ENCODE measurements at regions not wholly inside any gene's neighbourhood (a gene's known extent, or its start where the extent isn't known, plus 50 kb on each side); places are given as distances from the start of the nearest gene placed in this dataset.

GRCh38 chr4:12778706-12779105, 705.4 kb downstream of the RAB28 start:
- ATAC-seq (ENCODE audit: low FRiP score in 2 of 2) (no peak), DNase-seq (no peak)
- WGBS, 2 donors = 55 to 65% methylated on average over 4 of the region's 4 CpGs
- Histone ChIP-seq H3K4me1 (no peaks in the 10 kb centered on the region), H3K4me3 (no peak overlapping the region), H3K27ac (no peak overlapping the region), H3K36me3 (no peaks in the 10 kb centered on the region), H3K27me3 (no peaks in the 10 kb centered on the region), H3K9me3 (no peaks in the 10 kb centered on the region)
- no peak for TF ChIP-seq CTCF (IDR thresholded peaks at IDR 0.05)
- no peak for TF ChIP-seq EP300 (IDR thresholded peaks at IDR 0.05)
- TF ChIP-seq POLR2AphosphoS5 (IDR thresholded peaks at IDR 0.05) = no peak
- no peak for TF ChIP-seq POLR2A (IDR thresholded peaks at IDR 0.05)

- ATAC-seq (ENCODE audit: low FRiP score in 2 of 2) (no peak), DNase-seq (no peak)
- WGBS, 2 donors = 75 to 78% methylated on average over 5 of the region's 5 CpGs
- no peak overlapping the region for H3K4me3 ChIP-seq
- H3K4me1 ChIP-seq = no peaks in the 10 kb centered on the region
- no peak for TF ChIP-seq CTCF (IDR thresholded peaks at IDR 0.05)
- TF ChIP-seq POLR2A (IDR thresholded peaks at IDR 0.05) = no peak
- TF ChIP-seq EP300 (IDR thresholded peaks at IDR 0.05) = no peak
- no peak for TF ChIP-seq POLR2AphosphoS5 (IDR thresholded peaks at IDR 0.05)
- no peaks in the 10 kb centered on the region for H3K36me3 ChIP-seq
- no peak overlapping the region for H3K27ac ChIP-seq
- H3K27me3 ChIP-seq = no peaks in the 10 kb centered on the region
- H3K9me3 ChIP-seq = no peaks in the 10 kb centered on the region
These were observed 705.9 kb downstream of the RAB28 start for GRCh38 chr4:12778191-12778590.

- Histone ChIP-seq H3K4me1 (no peaks in the 10 kb centered on the region), H3K27me3 (no peaks in the 10 kb centered on the region), H3K4me3 (no peak overlapping the region), H3K36me3 (no peaks in the 10 kb centered on the region), H3K9me3 (no peaks in the 10 kb centered on the region), H3K27ac (no peak overlapping the region)
- no peak for ATAC-seq (ENCODE audit: low FRiP score in 2 of 2)
- WGBS, 2 donors = 41 to 47% methylated on average over 2 of the region's 2 CpGs
- no peak for TF ChIP-seq POLR2AphosphoS5 (IDR thresholded peaks at IDR 0.05)
- no peak for DNase-seq
These were observed 713.8 kb downstream of the RAB28 start for GRCh38 chr4:12770351-12770750.

- H3K27me3 ChIP-seq = no peaks in the 10 kb centered on the region
- no peak overlapping the region for H3K27ac ChIP-seq
- H3K9me3 ChIP-seq = no peaks in the 10 kb centered on the region
- no peak overlapping the region for H3K4me3 ChIP-seq
- H3K4me1 ChIP-seq = no peaks in the 10 kb centered on the region
- no peaks in the 10 kb centered on the region for H3K36me3 ChIP-seq
- ATAC-seq (ENCODE audit: low FRiP score in 2 of 2) = no peak
- no peak for DNase-seq
- 70% methylated on average over 4 of the region's 4 CpGs for WGBS, 2 donors
- TF ChIP-seq EP300 (IDR thresholded peaks at IDR 0.05) (no peak), POLR2AphosphoS5 (IDR thresholded peaks at IDR 0.05) (no peak), POLR2A (IDR thresholded peaks at IDR 0.05) (no peak), CTCF (IDR thresholded peaks at IDR 0.05) (no peak)
These were observed 722.4 kb downstream of the RAB28 start for GRCh38 chr4:12761694-12762093.

- H3K27ac ChIP-seq = no peak overlapping the region
- no peak for TF ChIP-seq POLR2A (IDR thresholded peaks at IDR 0.05)
- no peak for TF ChIP-seq POLR2AphosphoS5 (IDR thresholded peaks at IDR 0.05)
- TF ChIP-seq CTCF (IDR thresholded peaks at IDR 0.05) = no peak
- no peak for TF ChIP-seq EP300 (IDR thresholded peaks at IDR 0.05)
- H3K4me3 ChIP-seq = no peak overlapping the region
- H3K9me3 ChIP-seq = no peaks in the 10 kb centered on the region
- H3K4me1 ChIP-seq = no peaks in the 10 kb centered on the region
- no peaks in the 10 kb centered on the region for H3K27me3 ChIP-seq
- H3K36me3 ChIP-seq = no peaks in the 10 kb centered on the region
- WGBS, 2 donors = 52 to 64% methylated on average over 5 of the region's 5 CpGs
- ATAC-seq (ENCODE audit: low FRiP score in 2 of 2) (no peak), DNase-seq (no peak)
These were observed 737.0 kb downstream of the RAB28 start for GRCh38 chr4:12747154-12747553.
